GM18951 (cell line): ENCODE measurements at regions not wholly inside any gene's neighbourhood (a gene's known extent, or its start where the extent isn't known, plus 50 kb on each side); places are given as distances from the start of the nearest gene placed in this dataset.

ENCODE experiments used
- POLR2A ChIP-seq: IDR thresholded peaks from 4 replicates; pipeline ENCODE4 v1.6.1; 2011; ENCODE audit warnings: mild to moderate bottlenecking; ENCODE audit not compliant: insufficient read length, insufficient read depth; ENCODE audit errors: extremely low read depth
- in situ Hi-C: fragments of 300-500 bp; cut with MboI; formaldehyde crosslinking; loops from one replicate; pipeline ENCODE4 v1.12.0; 2022; ENCODE audit warnings: low sequenced_read_pairs, mixed read lengths, inconsistent platforms; ENCODE audit not compliant: unreplicated experiment

DNA sequence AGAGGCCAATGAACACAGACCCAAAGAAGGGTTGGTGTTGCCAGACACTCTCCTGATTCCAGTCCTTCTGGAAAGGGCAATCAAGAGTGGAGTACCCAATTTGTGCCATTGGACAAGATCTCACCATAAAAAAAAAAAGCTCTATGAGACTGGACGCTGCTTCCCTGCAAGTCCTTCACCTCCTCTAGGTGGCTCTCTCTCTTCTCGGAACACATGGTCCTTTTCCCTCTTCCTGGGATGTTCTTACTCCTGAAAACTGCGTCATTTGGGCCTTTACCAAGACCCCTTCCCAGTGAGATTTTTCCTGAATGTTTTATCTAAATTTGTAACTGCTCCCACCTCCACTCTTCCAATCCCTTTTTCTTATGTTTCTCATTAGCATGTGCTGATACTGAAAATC, 280.8 kb downstream of the FOXA2 start:
- no peak for TF ChIP-seq POLR2A
- in situ Hi-C loops, result no loop called here

DNA sequence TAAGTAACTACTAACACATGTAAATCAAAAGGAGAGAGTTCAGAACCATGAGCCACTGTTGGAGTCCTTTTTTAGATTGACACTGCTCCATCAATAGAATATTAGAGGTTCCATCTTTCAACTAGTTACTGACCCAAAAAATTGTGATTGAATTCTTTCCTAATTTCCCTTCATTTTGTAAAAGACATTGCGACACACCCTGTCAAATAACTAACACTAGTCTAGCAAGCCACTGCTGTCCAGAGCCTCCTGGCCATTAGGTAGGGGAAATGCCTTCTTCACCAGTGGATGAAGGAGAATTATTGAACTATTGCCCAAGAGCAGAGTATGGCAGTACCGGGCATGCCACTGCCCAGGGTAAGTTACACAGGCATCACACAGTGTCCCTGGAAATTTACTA, 282.3 kb downstream of the FOXA2 start:
- TF ChIP-seq POLR2A, result no peak
- in situ Hi-C loops, result no loop called here

DNA sequence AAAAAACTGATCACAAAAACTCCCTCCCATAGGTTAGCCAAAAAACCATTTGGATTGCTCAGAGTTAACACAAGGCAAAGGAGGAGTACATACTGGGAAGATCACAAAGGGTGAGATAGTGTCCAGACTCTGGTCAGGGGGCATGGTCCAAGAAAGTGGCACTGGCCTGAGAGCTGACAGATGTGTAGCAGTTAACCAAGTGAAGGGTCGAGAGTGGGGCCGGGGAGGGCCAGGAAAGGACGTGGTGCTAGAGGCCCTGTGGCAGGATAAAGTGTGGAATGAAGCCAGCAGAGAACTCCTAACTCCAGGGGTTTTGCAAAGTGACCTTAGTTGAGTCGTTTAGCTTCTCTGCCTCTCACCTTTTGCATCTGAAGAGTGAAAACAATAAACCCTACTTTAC, 290.5 kb downstream of the FOXA2 start:
- in situ Hi-C loops, result no loop called here
- TF ChIP-seq POLR2A, result no peak

GRCh38 chr20:22289442-22289841, 294.9 kb downstream of the FOXA2 start:
- TF ChIP-seq POLR2A, result no peak

GRCh38 chr20:22288957-22289356, 295.4 kb downstream of the FOXA2 start:
- in situ Hi-C loops, result no loop called here
- TF ChIP-seq POLR2A, result no peak

More at GRCh38 chr20:22289442-22289841, 294.9 kb downstream of the FOXA2 start:
- in situ Hi-C loops, result no loop called here

- in situ Hi-C loops, result no loop called here
- no peak for TF ChIP-seq POLR2A
Measured at GRCh38 chr20:22288156-22288555, 296.2 kb downstream of the FOXA2 start.

DNA sequence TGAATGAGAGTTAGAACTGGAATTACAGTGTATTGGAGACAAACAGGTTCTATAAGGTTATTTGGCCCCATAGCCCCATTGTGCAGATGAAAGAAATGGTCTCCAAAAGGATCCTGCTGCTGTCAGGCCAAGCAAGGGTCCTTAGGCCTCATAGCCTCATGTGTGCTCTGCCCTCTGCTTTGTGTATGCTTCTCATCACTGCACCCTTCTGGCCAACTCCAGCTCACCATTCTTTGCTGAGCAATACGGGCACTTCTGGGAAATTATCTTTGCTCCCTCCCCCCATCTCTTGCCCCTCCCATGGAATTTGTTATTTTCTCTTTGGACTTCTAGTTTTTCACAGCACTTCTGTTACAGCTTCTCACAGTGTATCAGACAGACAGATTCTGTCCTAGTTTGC, 298.8 kb downstream of the FOXA2 start:
- TF ChIP-seq POLR2A, result no peak
- in situ Hi-C loops, result no loop called here

- no peak for TF ChIP-seq POLR2A
- in situ Hi-C loops, result no loop called here
Measured at GRCh38 chr20:22282696-22283095, 301.7 kb downstream of the FOXA2 start.

DNA sequence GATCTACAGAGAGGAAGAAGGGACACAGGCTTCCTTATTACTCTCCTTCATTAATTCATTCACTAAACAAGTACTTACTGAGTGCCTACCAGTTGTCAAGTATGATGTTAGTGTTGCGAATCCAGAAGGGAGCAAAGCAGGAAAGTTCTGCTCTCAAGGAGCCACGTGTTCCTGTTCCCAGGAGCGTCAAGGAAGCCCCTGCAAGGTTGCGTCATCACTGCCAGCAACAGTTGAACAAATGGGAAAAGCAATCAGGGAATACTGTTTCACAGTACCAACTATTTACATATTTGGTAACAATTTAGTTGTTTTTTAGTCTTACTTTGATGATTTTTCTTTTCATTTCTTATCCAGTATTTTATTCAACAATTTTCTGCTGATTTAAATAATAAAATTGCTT, 310.0 kb downstream of the FOXA2 start:
- in situ Hi-C loops, result no loop called here
- TF ChIP-seq POLR2A, result no peak

DNA sequence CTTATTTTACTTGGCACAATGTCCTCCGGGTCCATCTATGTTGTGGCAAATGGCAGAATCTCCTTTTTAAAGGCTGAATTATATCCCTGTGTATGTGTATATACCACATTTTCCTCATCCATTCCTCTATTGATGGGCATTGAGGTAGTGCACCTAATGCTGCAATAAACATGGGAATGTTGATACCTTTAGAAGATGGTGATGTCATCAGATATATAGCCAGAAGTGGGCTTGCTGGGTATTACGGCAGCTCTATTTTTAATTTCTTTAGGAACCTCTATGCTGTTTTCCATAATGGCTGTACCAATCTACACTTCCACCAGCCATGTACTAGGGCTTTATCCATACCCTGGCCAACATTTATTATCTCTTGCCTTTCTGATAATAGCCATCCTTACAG, 315.7 kb downstream of the FOXA2 start:
- in situ Hi-C loops, result no loop called here
- no peak for TF ChIP-seq POLR2A

DNA sequence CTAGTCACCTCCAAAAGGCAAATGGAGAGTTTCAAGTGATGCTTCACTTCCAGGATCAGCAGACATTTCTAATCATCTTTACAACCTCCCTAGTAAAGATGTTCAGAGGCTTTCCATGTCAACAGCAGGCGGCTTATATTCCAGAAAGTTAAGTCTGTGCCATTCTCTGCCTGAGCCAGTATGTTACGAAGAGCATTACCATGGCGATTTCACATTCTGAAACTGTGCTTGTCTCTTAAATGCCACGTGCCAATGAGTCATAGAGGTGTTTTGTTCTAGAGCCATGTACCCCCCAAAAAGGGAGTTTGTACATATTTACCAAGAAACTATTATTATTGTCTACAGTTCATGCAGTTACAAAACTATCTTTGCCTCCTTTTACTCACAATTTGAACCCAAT, 319.5 kb downstream of the FOXA2 start:
- in situ Hi-C loops, result no loop called here
- TF ChIP-seq POLR2A, result no peak

- TF ChIP-seq POLR2A, result no peak
- in situ Hi-C loops, result no loop called here
Measured at GRCh38 chr20:22260506-22260905, 323.9 kb downstream of the FOXA2 start.

DNA sequence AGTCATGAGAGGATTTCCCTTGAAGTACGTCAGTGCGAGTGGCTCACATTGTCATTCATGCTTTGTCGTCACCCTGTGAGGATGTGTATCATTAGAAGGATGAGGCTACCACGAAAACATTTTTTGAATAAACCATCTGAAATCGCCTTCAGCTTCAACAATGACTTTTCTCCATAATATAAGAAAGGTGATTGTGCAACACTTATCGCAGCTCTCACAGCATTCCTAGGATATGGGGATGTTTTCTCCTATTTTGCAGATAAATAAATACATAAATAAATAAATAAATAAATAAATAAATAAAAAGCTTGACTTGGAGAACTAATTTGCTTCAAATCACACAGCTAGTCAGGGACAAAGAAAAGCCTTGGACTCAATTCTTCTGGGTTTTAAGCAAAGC, 326.5 kb downstream of the FOXA2 start:
- TF ChIP-seq POLR2A, result no peak
- in situ Hi-C loops, result no loop called here

- no peak for TF ChIP-seq POLR2A
- in situ Hi-C loops, result no loop called here
Measured at GRCh38 chr20:22248051-22248667, 336.2 kb downstream of the FOXA2 start.

DNA sequence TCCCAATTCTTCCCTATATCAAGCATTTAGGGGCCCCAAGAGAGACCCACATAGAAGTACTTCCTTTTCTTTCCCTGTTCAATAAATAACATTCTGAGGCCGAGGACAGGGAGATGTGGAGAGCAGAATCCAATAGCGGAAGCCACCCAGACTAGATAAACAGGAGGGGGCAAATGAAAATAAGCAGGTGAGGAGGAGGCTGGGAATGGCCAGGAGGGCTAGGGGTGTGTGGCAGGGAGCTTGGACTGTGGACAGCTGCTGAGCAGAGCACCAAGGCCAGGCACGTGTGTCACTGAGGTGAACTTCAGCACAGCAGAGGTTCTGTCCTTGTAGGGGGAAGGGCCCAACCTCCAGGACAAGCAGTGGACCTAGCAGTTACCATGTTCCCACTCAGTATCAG, 339.2 kb downstream of the FOXA2 start:
- no peak for TF ChIP-seq POLR2A
- in situ Hi-C loops, result no loop called here

- TF ChIP-seq POLR2A, result no peak
- in situ Hi-C loops, result no loop called here
Measured at GRCh38 chr20:22243067-22243466, 341.3 kb downstream of the FOXA2 start.

DNA sequence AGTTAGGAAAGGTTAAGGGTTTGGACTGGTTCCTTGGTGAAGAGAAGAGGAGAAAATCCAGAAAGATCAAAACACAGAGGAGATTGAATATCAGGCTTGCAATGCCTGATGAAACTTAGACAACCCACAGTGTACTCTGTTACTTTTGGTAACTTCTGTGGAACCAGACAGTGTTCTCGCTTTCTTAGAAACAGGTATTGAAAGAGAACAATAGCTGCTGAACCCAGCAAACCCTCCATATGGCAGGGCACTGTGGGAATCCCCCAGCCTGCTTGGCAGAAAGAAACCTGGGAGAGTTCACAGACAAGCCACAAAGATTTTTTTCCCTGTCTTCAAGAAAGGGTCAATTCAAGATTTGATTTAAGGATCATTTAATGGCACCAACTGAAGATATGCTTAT, 342.8 kb downstream of the FOXA2 start:
- TF ChIP-seq POLR2A, result no peak
- in situ Hi-C loops, result no loop called here
